IMR-90 (cell line): ENCODE measurements at regions not wholly inside any gene's neighbourhood (a gene's known extent, or its start where the extent isn't known, plus 50 kb on each side); places are given as distances from the start of the nearest gene placed in this dataset.

Experiments used
- ATAC-seq: fragments of 200-7000 bp; cut with Tn5 transposase; 2 replicates; pipeline ENCODE4 v1.9.1; 2020; ENCODE audit warnings: low read depth, mild to moderate bottlenecking, moderate library complexity
- BruUV-seq: library from RNA; stranded (reverse); fragments of 400-500 nt; replicated peaks from 2 replicates; lab custom pipeline; 2021; lab: Mats Ljungman, UMichigan
- CTCF ChIA-PET: fragments of 300-600 bp; formaldehyde crosslinking; extraction: SDS; loops from one replicate; lab custom pipeline; 2021; ENCODE audit warnings: antibody characterized with exemption; lab: Yijun Ruan, JAX
- POLR2A ChIA-PET: fragments of 300-600 bp; sonication (Branson Sonifier 250); formaldehyde crosslinking; loops from one replicate; lab custom pipeline; 2022; ENCODE audit warnings: antibody characterized with exemption; ENCODE audit not compliant: unreplicated experiment; lab: Charles Lee
- DNase-seq: peaks from one replicate; pipeline ENCODE4 v3.0.0; 2013
- H2AFZ ChIP-seq: replicated peaks from 2 replicates; pipeline ENCODE3; 2013; ENCODE audit warnings: low read length, mild to moderate bottlenecking; ENCODE audit not compliant: poor library complexity
- H2AK5ac ChIP-seq: 2 replicates; pipeline ENCODE4 v1.6.1; 2013; ENCODE audit warnings: low read depth, low read length, inconsistent platforms
- H2AK9ac ChIP-seq: replicated peaks from 2 replicates; pipeline ENCODE3; 2013; ENCODE audit warnings: mild to moderate bottlenecking, low read depth, low read length, moderate library complexity; ENCODE audit not compliant: poor library complexity
- H2BK120ac ChIP-seq: 2 replicates; pipeline ENCODE4 v1.6.1; 2013; ENCODE audit warnings: low read depth, low read length, inconsistent platforms
- H2BK15ac ChIP-seq: 3 replicates; pipeline ENCODE4 v1.6.1; 2013; ENCODE audit warnings: low read depth, low read length, inconsistent platforms
- H2BK20ac ChIP-seq: 2 replicates; pipeline ENCODE4 v1.6.1; 2013; ENCODE audit warnings: low read depth, mild to moderate bottlenecking, inconsistent platforms, low read length, moderate library complexity
- H2BK5ac ChIP-seq: 2 replicates; pipeline ENCODE4 v1.6.1; 2013; ENCODE audit warnings: mild to moderate bottlenecking, low read depth, low read length, inconsistent platforms; ENCODE audit not compliant: poor library complexity, severe bottlenecking
- H3K14ac ChIP-seq: replicated peaks from 2 replicates; pipeline ENCODE4 v1.6.1; 2013; ENCODE audit warnings: low read depth, low read length, inconsistent platforms
- H3K18ac ChIP-seq: 2 replicates; pipeline ENCODE4 v1.6.1; 2013; ENCODE audit warnings: low read depth, low read length, control low read depth
- H3K23ac ChIP-seq: 2 replicates; pipeline ENCODE4 v1.6.1; 2013; ENCODE audit warnings: low read depth, low read length, inconsistent platforms
- H3K27ac ChIP-seq: 2 replicates; pipeline ENCODE4 v1.5.1; 2013; ENCODE audit warnings: mild to moderate bottlenecking, control low read depth, low read length; ENCODE audit not compliant: insufficient read depth
- H3K27me3 ChIP-seq: 2 replicates; pipeline ENCODE4 v1.6.1; 2013; ENCODE audit warnings: low read length; ENCODE audit not compliant: control insufficient read depth, insufficient read depth
- H3K36me3 ChIP-seq: 2 replicates; pipeline ENCODE4 v1.6.1; 2013; ENCODE audit warnings: low read length, mixed read lengths; ENCODE audit not compliant: control insufficient read depth, insufficient read depth
- H3K4ac ChIP-seq: 2 replicates; pipeline ENCODE4 v1.6.1; 2013; ENCODE audit warnings: low read depth, low read length, inconsistent platforms
- H3K4me1 ChIP-seq: 2 replicates; pipeline ENCODE4 v1.6.1; 2013; ENCODE audit warnings: low read length, mixed read lengths; ENCODE audit not compliant: control insufficient read depth, insufficient read depth
- H3K4me2 ChIP-seq: 2 replicates; pipeline ENCODE4 v1.6.1; 2013; ENCODE audit warnings: low read depth, mild to moderate bottlenecking, control low read depth, low read length, moderate library complexity
- H3K4me3 ChIP-seq: 2 replicates; pipeline ENCODE4 v1.5.1; 2013; ENCODE audit warnings: low read depth, mild to moderate bottlenecking, control low read depth, low read length, moderate library complexity; ENCODE audit not compliant: insufficient read depth
- H3K56ac ChIP-seq: 2 replicates; pipeline ENCODE4 v1.6.1; 2013; ENCODE audit warnings: low read length, inconsistent platforms; ENCODE audit not compliant: insufficient read depth; ENCODE audit errors: extremely low read depth
- H3K79me1 ChIP-seq, 2 experiments: 2 replicates each; pipeline ENCODE4 v1.6.1; 2013; ENCODE audit warnings: low read length in 2 of 2, inconsistent platforms in 1 of 2, low read depth in 1 of 2
- H3K9ac ChIP-seq: 2 replicates; pipeline ENCODE4 v1.6.1; 2013; ENCODE audit warnings: low read depth, low read length, control low read depth
- H3K9me1 ChIP-seq: 2 replicates; pipeline ENCODE4 v1.6.1; 2013; ENCODE audit warnings: low read length, inconsistent platforms; ENCODE audit not compliant: insufficient read depth
- H3K9me3 ChIP-seq: 2 replicates; pipeline ENCODE4 v1.6.1; 2013; ENCODE audit warnings: low read length; ENCODE audit not compliant: control insufficient read depth, insufficient read depth
- H4K20me1 ChIP-seq: 2 replicates; pipeline ENCODE4 v1.6.1; 2013; ENCODE audit warnings: low read length, inconsistent platforms; ENCODE audit not compliant: insufficient read depth
- H4K5ac ChIP-seq: 2 replicates; pipeline ENCODE4 v1.6.1; 2013; ENCODE audit warnings: mild to moderate bottlenecking, low read depth, low read length, control low read depth
- H4K8ac ChIP-seq, 2 experiments: 2 replicates each; pipeline ENCODE4 v1.6.1; 2013; ENCODE audit warnings: low read depth in 2 of 2, low read length in 2 of 2, control low read depth in 1 of 2, inconsistent platforms in 1 of 2
- H4K91ac ChIP-seq: 2 replicates; pipeline ENCODE4 v1.6.1; 2013; ENCODE audit warnings: low read depth, low read length, inconsistent platforms; ENCODE audit not compliant: insufficient read depth
- BHLHE40 ChIP-seq: fragments of 150-350 bp; IDR thresholded peaks from 2 replicates; pipeline ENCODE4 v1.6.1; 2016; ENCODE audit warnings: mild to moderate bottlenecking, low read depth, low read length
- CEBPB ChIP-seq: IDR thresholded peaks from 2 replicates; pipeline ENCODE4 v1.6.1; 2012; ENCODE audit warnings: low read depth, low read length, improper control_type of control experiment
- CHD1 ChIP-seq: IDR thresholded peaks from 2 replicates; pipeline ENCODE4 v1.6.1; 2012; ENCODE audit warnings: low read depth, low read length, improper control_type of control experiment
- CTCF ChIP-seq: conservative IDR thresholded peaks from 2 replicates; pipeline ENCODE4 v1.5.1; 2012; ENCODE audit warnings: mild to moderate bottlenecking, low read depth, low read length, improper control_type of control experiment
- FOS ChIP-seq: fragments of 150-350 bp; IDR thresholded peaks from 2 replicates; pipeline ENCODE4 v1.6.1; 2016; ENCODE audit warnings: low read depth, low read length
- MAFK ChIP-seq: IDR thresholded peaks from 2 replicates; pipeline ENCODE4 v1.6.1; 2012; ENCODE audit warnings: low read depth, low read length, improper control_type of control experiment
- MAZ ChIP-seq: IDR thresholded peaks from 2 replicates; pipeline ENCODE4 v1.6.1; 2012; ENCODE audit warnings: low read depth, mild to moderate bottlenecking, low read length, improper control_type of control experiment, moderate library complexity, borderline replicate concordance
- MXI1 ChIP-seq: IDR thresholded peaks from 2 replicates; pipeline ENCODE4 v1.6.1; 2012; ENCODE audit warnings: low read depth, mild to moderate bottlenecking, low read length, moderate library complexity, borderline replicate concordance
- NFE2L2 ChIP-seq: fragments of 150-350 bp; IDR thresholded peaks from 2 replicates; pipeline ENCODE4 v1.6.1; 2016; ENCODE audit warnings: low read depth, mild to moderate bottlenecking, low read length
- POLR2A ChIP-seq: IDR thresholded peaks from 2 replicates; pipeline ENCODE4 v1.6.1; 2012; ENCODE audit warnings: mild to moderate bottlenecking, low read depth, low read length
- RAD21 ChIP-seq: IDR thresholded peaks from 2 replicates; pipeline ENCODE4 v1.6.1; 2012; ENCODE audit warnings: low read length, improper control_type of control experiment
- RCOR1 ChIP-seq: IDR thresholded peaks from 2 replicates; pipeline ENCODE4 v1.6.1; 2012; ENCODE audit warnings: mild to moderate bottlenecking, low read length, improper control_type of control experiment; ENCODE audit not compliant: insufficient replicate concordance
- RFX5 ChIP-seq: IDR thresholded peaks from 2 replicates; pipeline ENCODE4 v1.8.0; 2012; ENCODE audit warnings: low read depth, mild to moderate bottlenecking, low read length, moderate library complexity
- SMC3 ChIP-seq: fragments of 150-350 bp; IDR thresholded peaks from 2 replicates; pipeline ENCODE4 v1.6.1; 2016; ENCODE audit warnings: low read depth, mild to moderate bottlenecking, antibody characterized with exemption, low read length, moderate library complexity
- USF2 ChIP-seq: fragments of 150-350 bp; IDR thresholded peaks from 2 replicates; pipeline ENCODE4 v1.6.1; 2017; ENCODE audit warnings: mild to moderate bottlenecking, antibody characterized with exemption, low read length, low read depth
- WGBS, 2 experiments: methylation state at CpG; one replicate each; pipeline versions ENCODE4 v1.1.5 to v1.1.7; 2013; ENCODE audit warnings: missing lambda C conversion rate in 2 of 2; ENCODE audit not compliant: insufficient read length in 1 of 2; ENCODE audit errors: extremely low coverage in 2 of 2; 5-methylcytosine and 5-hydroxymethylcytosine counted together
- dilution Hi-C: fragments of 300-500 bp; cut with HindIII; formaldehyde crosslinking; loops from one replicate; pipeline ENCODE4 v1.14.3; 2018; ENCODE audit warnings: low sequenced_read_pairs; ENCODE audit not compliant: unreplicated experiment
- in situ Hi-C: fragments of 300-500 bp; cut with MboI; formaldehyde crosslinking; loops from 3 replicates; pipeline ENCODE4 v1.14.3; 2019; ENCODE audit warnings: low sequenced_read_pairs, inconsistent platforms, mixed read lengths
- intact Hi-C: fragments of 100-400 bp; cut with micrococcal nuclease; formaldehyde crosslinking; loops from 2 replicates; pipeline ENCODE4 v1.10.0; 2022
- TF ChIP-seq, protein P1 (sequence below): fragments of 150-350 bp; IDR thresholded peaks from 2 replicates; pipeline ENCODE4 v1.6.1; 2016; ENCODE audit warnings: low read depth, mild to moderate bottlenecking, low read length, moderate library complexity, borderline replicate concordance

- intact Hi-C loops = no loop called here
- ChIA-PET CTCF (interaction anchor here (1.2 kb wide), 1 partner anchor 24 kb away, joined by 3 read pairs; no protein-coding TSS in a partner anchor), POLR2A (no interaction called here)
- ATAC-seq (peak; percentile 24; the same call in 1 of the 2 replicates), DNase-seq (no peak)
- Histone ChIP-seq H4K5ac (no peak overlapping the region), H3K4me2 (no peak overlapping the region), H3K56ac (no peak overlapping the region), H2BK5ac (no peak overlapping the region), H4K20me1 (no peaks in the 10 kb centered on the region), H2AK9ac (no peak overlapping the region), H2AK5ac (no peak overlapping the region), H3K27me3 (peaks cover 5% of the 10 kb centered on the region; the same call in 1 of the 2 replicates), H3K9me3 (peaks cover 5% of the 10 kb centered on the region; the same call in 1 of the 2 replicates), H3K4me3 (no peak overlapping the region), H4K91ac (no peak overlapping the region), H3K14ac (no peak overlapping the region), H2AFZ (no peak overlapping the region), H2BK15ac (no peak overlapping the region), H3K27ac (no peak overlapping the region), H3K4me1 (no peaks in the 10 kb centered on the region), H3K9me1 (no peaks in the 10 kb centered on the region), H3K9ac (no peak overlapping the region), H3K36me3 (no peaks in the 10 kb centered on the region), H2BK120ac (no peak overlapping the region), H2BK20ac (no peak overlapping the region), H4K8ac (no peak overlapping the region), H3K4ac (no peak overlapping the region), H3K79me1 (no peaks in the 10 kb centered on the region), H3K23ac (no peak overlapping the region), H3K18ac (no peak overlapping the region)
- TF ChIP-seq CTCF = no peak
- TF ChIP-seq MAZ = no peak
- no peak for TF ChIP-seq MAFK
- TF ChIP-seq SMC3 = no peak
- no peak for TF ChIP-seq RCOR1
- TF ChIP-seq, protein P1, sequence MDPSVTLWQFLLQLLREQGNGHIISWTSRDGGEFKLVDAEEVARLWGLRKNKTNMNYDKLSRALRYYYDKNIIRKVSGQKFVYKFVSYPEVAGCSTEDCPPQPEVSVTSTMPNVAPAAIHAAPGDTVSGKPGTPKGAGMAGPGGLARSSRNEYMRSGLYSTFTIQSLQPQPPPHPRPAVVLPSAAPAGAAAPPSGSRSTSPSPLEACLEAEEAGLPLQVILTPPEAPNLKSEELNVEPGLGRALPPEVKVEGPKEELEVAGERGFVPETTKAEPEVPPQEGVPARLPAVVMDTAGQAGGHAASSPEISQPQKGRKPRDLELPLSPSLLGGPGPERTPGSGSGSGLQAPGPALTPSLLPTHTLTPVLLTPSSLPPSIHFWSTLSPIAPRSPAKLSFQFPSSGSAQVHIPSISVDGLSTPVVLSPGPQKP = no peak
- no peak for TF ChIP-seq CHD1
- TF ChIP-seq FOS = no peak
- TF ChIP-seq RAD21 = no peak
- TF ChIP-seq BHLHE40 = no peak
- TF ChIP-seq POLR2A = no peak
- TF ChIP-seq MXI1 = no peak
- no peak for TF ChIP-seq NFE2L2
- no peak for TF ChIP-seq CEBPB
- TF ChIP-seq USF2 = no peak
- TF ChIP-seq RFX5 = no peak
- 100% methylated on average over 3 of the region's 4 CpGs; no CpG with 5 or more reads in 1 of the 2 experiments for WGBS, 2 experiments
- in situ Hi-C loops = no loop called here
- no TSS peak for BruUV-seq
- dilution Hi-C loops = no loop called here
Measured at GRCh38 chr6:4186385-4186784, 51.0 kb upstream of the ECI2 start.
